NCI-H2107 treated with DMSO at 0.1 percent for 48 hours (cell line): ENCODE measurements at regions not wholly inside any gene's neighbourhood (a gene's known extent, or its start where the extent isn't known, plus 50 kb on each side); places are given as distances from the start of the nearest gene placed in this dataset.
"Not testable (repeated sequence)": the region's sequence is repeated elsewhere in the genome, so short reads cannot be mapped to it uniquely, and the experiment has no call there.

Source experiments
- DNase-seq: peaks from one replicate; lab custom pipeline; 2025; ENCODE audit not compliant: unreplicated experiment; lab: John Stamatoyannopoulos, UW

GRCh38 chr2:17258861-17259260 lies 259.4 kb downstream of the RAD51AP2 start:
- no peak for DNase-seq

- DNase-seq, result no peak
Observed at GRCh38 chr2:17257189-17257909, 260.9 kb downstream of the RAD51AP2 start.

GRCh38 chr2:17255071-17255470 lies 263.2 kb downstream of the RAD51AP2 start:
- no peak for DNase-seq

GRCh38 chr2:17254421-17254820 lies 263.8 kb downstream of the RAD51AP2 start:
- DNase-seq, result no peak

- no peak for DNase-seq
Observed at GRCh38 chr2:17252258-17252657, 266.0 kb downstream of the RAD51AP2 start.

GRCh38 chr2:17251171-17251570 lies 267.1 kb downstream of the RAD51AP2 start:
- no peak for DNase-seq

- DNase-seq, result no peak
Observed at GRCh38 chr2:17249249-17249648, 269.0 kb downstream of the RAD51AP2 start.

- no peak for DNase-seq
Observed at GRCh38 chr2:17245906-17246305, 272.3 kb downstream of the RAD51AP2 start.

GRCh38 chr2:17242813-17243485 lies 275.3 kb downstream of the RAD51AP2 start:
- no peak for DNase-seq

- no peak for DNase-seq
Observed at GRCh38 chr2:17239550-17239949, 278.7 kb downstream of the RAD51AP2 start.

GRCh38 chr2:17235167-17235566 lies 283.1 kb downstream of the RAD51AP2 start:
- no peak for DNase-seq

- no peak for DNase-seq
Observed at GRCh38 chr2:17232776-17233556, 285.3 kb downstream of the RAD51AP2 start.

- DNase-seq, result no peak
Observed at GRCh38 chr2:17231394-17231965, 286.8 kb downstream of the RAD51AP2 start.

GRCh38 chr2:17229414-17229813 lies 288.8 kb downstream of the RAD51AP2 start:
- DNase-seq, result no peak

GRCh38 chr2:17228461-17228860 lies 289.8 kb downstream of the RAD51AP2 start:
- no peak for DNase-seq

GRCh38 chr2:17227856-17228255 lies 290.4 kb downstream of the RAD51AP2 start:
- DNase-seq, result no peak

- DNase-seq, result no peak
Observed at GRCh38 chr2:17226941-17227490, 291.2 kb downstream of the RAD51AP2 start.

- no peak for DNase-seq
Observed at GRCh38 chr2:17223211-17223610, 295.0 kb downstream of the RAD51AP2 start.

- no peak for DNase-seq
Observed at GRCh38 chr2:17208511-17208910, 309.7 kb downstream of the RAD51AP2 start.

GRCh38 chr2:17206771-17207170 lies 311.5 kb downstream of the RAD51AP2 start:
- no peak for DNase-seq

GRCh38 chr2:17204214-17204613 lies 314.0 kb downstream of the RAD51AP2 start:
- not testable (repeated sequence) for DNase-seq
